ENCODE measurements at regions not wholly inside any gene's neighbourhood (a gene's known extent, or its start where the extent isn't known, plus 50 kb on each side); places are given as distances from the start of the nearest gene placed in this dataset.

- TF ChIP-seq ZNF384 (IDR thresholded peaks at IDR 0.05; ENCODE audit: borderline replicate concordance, low read depth, low read length) (no peak), EP300 (IDR thresholded peaks at IDR 0.05; ENCODE audit: borderline replicate concordance in 1 of 2, control insufficient read depth in 1 of 2, low read depth in 2 of 2, low read length in 2 of 2) (no peak), ATF3 (IDR thresholded peaks at IDR 0.05; ENCODE audit: borderline replicate concordance, extremely low read depth, low read depth, low read length) (no peak), CHD2 (IDR thresholded peaks at IDR 0.05; ENCODE audit: borderline replicate concordance, low read depth, low read length) (no peak), CTCF (IDR thresholded peaks at IDR 0.05 in 2 of 3, conservative IDR thresholded peaks at IDR 0.05 in 1 of 3; ENCODE audit: control insufficient read depth in 2 of 3, extremely low read depth in 1 of 3, insufficient read depth in 1 of 3, low read depth in 3 of 3, low read length in 3 of 3) (no peak), SUZ12 (IDR thresholded peaks at IDR 0.05; ENCODE audit: unreplicated experiment) (no peak), CREB1 (IDR thresholded peaks at IDR 0.05; ENCODE audit: low read depth) (no peak), POLR2AphosphoS5 (IDR thresholded peaks at IDR 0.05; ENCODE audit: low read length) (no peak)
Measured at GRCh38 chr12:23098110-23098509, 473.1 kb downstream of the ETNK1 start.
